ENCODE measurements at regions not wholly inside any gene's neighbourhood (a gene's known extent, or its start where the extent isn't known, plus 50 kb on each side); places are given as distances from the start of the nearest gene placed in this dataset.

DNA sequence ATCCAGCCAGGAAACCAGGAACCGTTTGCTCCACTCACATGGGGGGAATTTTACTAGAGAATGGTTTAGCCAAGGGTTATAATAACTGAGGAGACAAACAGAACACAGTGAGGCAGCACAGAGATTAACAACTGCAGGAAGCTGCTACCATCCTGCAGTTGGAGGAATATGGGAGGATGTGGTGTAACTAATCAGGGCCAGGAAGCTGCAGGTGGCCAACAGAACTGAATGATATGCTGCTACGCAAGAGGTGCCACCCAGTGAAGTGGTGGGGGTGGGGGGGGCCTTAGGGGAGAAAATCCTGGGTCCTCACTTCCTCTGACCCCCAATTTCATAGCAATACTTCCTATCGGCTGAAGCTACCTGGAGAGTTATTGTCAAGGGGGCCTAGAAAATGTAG is 306.4 kb upstream of the STT3B start:
- no peaks in the 10 kb centered on the region for H3K9me3 ChIP-seq (ENCODE audit: low read depth)
- peaks cover 9% of the 10 kb centered on the region for H3K4me1 Mint-ChIP-seq
- H3K36me3 Mint-ChIP-seq: no peaks in the 10 kb centered on the region
- H3K27ac Mint-ChIP-seq: no peak overlapping the region
- H3K9ac ChIP-seq: no peak overlapping the region
- no peak overlapping the region for H3K4me3 Mint-ChIP-seq
- H3K36me3 ChIP-seq: no peaks in the 10 kb centered on the region
- TF ChIP-seq, protein P1, sequence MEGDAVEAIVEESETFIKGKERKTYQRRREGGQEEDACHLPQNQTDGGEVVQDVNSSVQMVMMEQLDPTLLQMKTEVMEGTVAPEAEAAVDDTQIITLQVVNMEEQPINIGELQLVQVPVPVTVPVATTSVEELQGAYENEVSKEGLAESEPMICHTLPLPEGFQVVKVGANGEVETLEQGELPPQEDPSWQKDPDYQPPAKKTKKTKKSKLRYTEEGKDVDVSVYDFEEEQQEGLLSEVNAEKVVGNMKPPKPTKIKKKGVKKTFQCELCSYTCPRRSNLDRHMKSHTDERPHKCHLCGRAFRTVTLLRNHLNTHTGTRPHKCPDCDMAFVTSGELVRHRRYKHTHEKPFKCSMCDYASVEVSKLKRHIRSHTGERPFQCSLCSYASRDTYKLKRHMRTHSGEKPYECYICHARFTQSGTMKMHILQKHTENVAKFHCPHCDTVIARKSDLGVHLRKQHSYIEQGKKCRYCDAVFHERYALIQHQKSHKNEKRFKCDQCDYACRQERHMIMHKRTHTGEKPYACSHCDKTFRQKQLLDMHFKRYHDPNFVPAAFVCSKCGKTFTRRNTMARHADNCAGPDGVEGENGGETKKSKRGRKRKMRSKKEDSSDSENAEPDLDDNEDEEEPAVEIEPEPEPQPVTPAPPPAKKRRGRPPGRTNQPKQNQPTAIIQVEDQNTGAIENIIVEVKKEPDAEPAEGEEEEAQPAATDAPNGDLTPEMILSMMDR (IDR thresholded peaks at IDR 0.05): no peak
- TF ChIP-seq EZH2 (IDR thresholded peaks at IDR 0.05) (no peak), EZH2phosphoT487 (IDR thresholded peaks at IDR 0.05) (no peak)
- H4K20me1 ChIP-seq (ENCODE audit: low read depth): no peaks in the 10 kb centered on the region
- no peaks in the 10 kb centered on the region for H3K4me1 ChIP-seq
- H3K27me3 Mint-ChIP-seq (ENCODE audit: insufficient read depth, low read depth): peaks cover 2% of the 10 kb centered on the region
- H3K79me2 ChIP-seq (ENCODE audit: low read depth): no peaks in the 10 kb centered on the region
- no peak overlapping the region for H2AFZ ChIP-seq (replicated peaks)
- H3K27ac ChIP-seq: no peak overlapping the region
- no peaks in the 10 kb centered on the region for H3K27me3 ChIP-seq
- H3F3A ChIP-seq (ENCODE audit: low read depth): no peaks in the 10 kb centered on the region
- H3K9me3 Mint-ChIP-seq: no peaks in the 10 kb centered on the region
- H3K4me3 ChIP-seq: no peak overlapping the region
- no peak for DNase-seq (ENCODE audit: low spot score)
- no peak overlapping the region for H3K4me2 ChIP-seq

DNA sequence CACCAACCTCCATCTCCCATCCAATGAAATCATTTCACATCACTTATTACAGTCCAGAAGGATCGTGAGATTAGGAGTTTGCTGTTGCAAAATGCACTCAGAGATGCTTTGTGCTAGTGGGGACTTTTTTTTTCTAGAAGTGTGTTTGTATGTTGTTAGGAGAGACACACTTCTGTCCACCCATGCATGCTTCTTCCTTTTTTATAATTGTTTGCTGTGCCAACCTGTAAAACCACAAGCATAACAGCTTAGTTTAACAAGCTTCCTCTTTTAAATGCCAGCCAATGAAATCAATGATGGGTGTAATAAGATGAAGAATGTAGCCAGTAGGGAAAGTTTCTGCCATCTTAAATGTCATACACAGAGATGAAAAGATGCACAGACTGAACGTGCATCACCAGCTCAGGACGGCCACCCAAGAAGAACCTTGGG is 305.6 kb upstream of the STT3B start:
- Mint-ChIP-seq H3K4me3 (no peak overlapping the region), H3K27ac (no peak overlapping the region), H3K4me1 (peaks cover 9% of the 10 kb centered on the region), H3K9me3 (no peaks in the 10 kb centered on the region), H3K36me3 (no peaks in the 10 kb centered on the region), H3K27me3 (ENCODE audit: insufficient read depth, low read depth) (peaks cover 2% of the 10 kb centered on the region)
- H3K79me2 ChIP-seq (ENCODE audit: low read depth): no peaks in the 10 kb centered on the region
- H3K36me3 ChIP-seq: no peaks in the 10 kb centered on the region
- H3K27ac ChIP-seq: no peak overlapping the region
- DNase-seq (ENCODE audit: low spot score): no peak
- H3K4me3 ChIP-seq: no peak overlapping the region
- no peak overlapping the region for H3K9ac ChIP-seq
- H3K4me1 ChIP-seq: no peaks in the 10 kb centered on the region
- TF ChIP-seq, protein P1 (IDR thresholded peaks at IDR 0.05): no peak
- no peak for TF ChIP-seq EZH2 (IDR thresholded peaks at IDR 0.05)
- TF ChIP-seq EZH2phosphoT487 (IDR thresholded peaks at IDR 0.05): no peak
- H2AFZ ChIP-seq (replicated peaks): no peak overlapping the region
- H4K20me1 ChIP-seq (ENCODE audit: low read depth): no peaks in the 10 kb centered on the region
- H3K27me3 ChIP-seq: no peaks in the 10 kb centered on the region
- no peaks in the 10 kb centered on the region for H3K9me3 ChIP-seq (ENCODE audit: low read depth)
- no peak overlapping the region for H3K4me2 ChIP-seq
- H3F3A ChIP-seq (ENCODE audit: low read depth): no peaks in the 10 kb centered on the region

GRCh38 chr3:31230425-31231223 is 302.1 kb upstream of the STT3B start:
- peaks cover 3% of the 10 kb centered on the region for H3K4me1 Mint-ChIP-seq
- Histone ChIP-seq H3K27me3 (no peaks in the 10 kb centered on the region), H3K4me3 (no peak overlapping the region), H3K4me2 (no peak overlapping the region), H3K4me1 (no peaks in the 10 kb centered on the region), H3K9ac (no peak overlapping the region), H3K79me2 (ENCODE audit: low read depth) (no peaks in the 10 kb centered on the region), H4K20me1 (ENCODE audit: low read depth) (no peaks in the 10 kb centered on the region), H3K36me3 (no peaks in the 10 kb centered on the region), H3F3A (ENCODE audit: low read depth) (no peaks in the 10 kb centered on the region), H2AFZ (replicated peaks) (no peak overlapping the region), H3K9me3 (ENCODE audit: low read depth) (no peaks in the 10 kb centered on the region), H3K27ac (no peak overlapping the region)
- H3K27me3 Mint-ChIP-seq (ENCODE audit: insufficient read depth, low read depth): peaks cover 4% of the 10 kb centered on the region
- no peak overlapping the region for H3K4me3 Mint-ChIP-seq
- no peaks in the 10 kb centered on the region for H3K36me3 Mint-ChIP-seq
- no peak overlapping the region for H3K27ac Mint-ChIP-seq
- TF ChIP-seq EZH2 (IDR thresholded peaks at IDR 0.05): no peak
- TF ChIP-seq, protein P1 (IDR thresholded peaks at IDR 0.05): no peak
- TF ChIP-seq EZH2phosphoT487 (IDR thresholded peaks at IDR 0.05): no peak
- DNase-seq (ENCODE audit: low spot score): no peak
- no peaks in the 10 kb centered on the region for H3K9me3 Mint-ChIP-seq

All from neural progenitor cell (in vitro differentiated cells).